ENCODE measurements at regions not wholly inside any gene's neighbourhood (a gene's known extent, or its start where the extent isn't known, plus 50 kb on each side); places are given as distances from the start of the nearest gene placed in this dataset.

DNA sequence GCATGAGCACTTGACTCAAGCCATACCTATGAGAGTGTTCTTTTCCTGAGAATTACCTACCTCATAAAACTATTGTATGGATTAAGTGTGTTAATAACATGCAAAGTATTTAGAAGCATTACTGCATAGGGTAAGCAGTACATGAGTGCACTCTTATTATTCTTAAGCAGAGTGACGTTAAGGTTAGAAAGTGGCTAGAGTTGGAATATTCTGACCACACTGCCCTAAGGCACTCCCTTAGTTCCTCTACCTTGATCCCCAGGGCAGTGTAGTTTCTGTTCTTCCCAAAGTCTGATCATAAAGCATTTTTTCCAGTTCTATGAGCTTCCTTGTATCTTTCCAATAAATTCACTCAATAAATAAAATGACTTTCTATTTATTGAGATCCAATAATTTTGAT, 189.2 kb downstream of the PCSK1 start:
- WGBS, 2 donors: 88 to 98% methylated on average over 1 of the region's 1 CpG
- Histone ChIP-seq H3K9me3 (no peaks in the 10 kb centered on the region), H3K4me3 (no peak overlapping the region), H3K27me3 (no peaks in the 10 kb centered on the region), H3K36me3 (no peaks in the 10 kb centered on the region), H3K4me1 (peaks cover 0 to 13% (median 6%) of the 10 kb centered on the region in 4 donors), H3K27ac (no peak overlapping the region)
- TF ChIP-seq, protein P1, sequence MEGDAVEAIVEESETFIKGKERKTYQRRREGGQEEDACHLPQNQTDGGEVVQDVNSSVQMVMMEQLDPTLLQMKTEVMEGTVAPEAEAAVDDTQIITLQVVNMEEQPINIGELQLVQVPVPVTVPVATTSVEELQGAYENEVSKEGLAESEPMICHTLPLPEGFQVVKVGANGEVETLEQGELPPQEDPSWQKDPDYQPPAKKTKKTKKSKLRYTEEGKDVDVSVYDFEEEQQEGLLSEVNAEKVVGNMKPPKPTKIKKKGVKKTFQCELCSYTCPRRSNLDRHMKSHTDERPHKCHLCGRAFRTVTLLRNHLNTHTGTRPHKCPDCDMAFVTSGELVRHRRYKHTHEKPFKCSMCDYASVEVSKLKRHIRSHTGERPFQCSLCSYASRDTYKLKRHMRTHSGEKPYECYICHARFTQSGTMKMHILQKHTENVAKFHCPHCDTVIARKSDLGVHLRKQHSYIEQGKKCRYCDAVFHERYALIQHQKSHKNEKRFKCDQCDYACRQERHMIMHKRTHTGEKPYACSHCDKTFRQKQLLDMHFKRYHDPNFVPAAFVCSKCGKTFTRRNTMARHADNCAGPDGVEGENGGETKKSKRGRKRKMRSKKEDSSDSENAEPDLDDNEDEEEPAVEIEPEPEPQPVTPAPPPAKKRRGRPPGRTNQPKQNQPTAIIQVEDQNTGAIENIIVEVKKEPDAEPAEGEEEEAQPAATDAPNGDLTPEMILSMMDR (IDR thresholded peaks at IDR 0.05): no peak
- no peak for TF ChIP-seq POLR2A (IDR thresholded peaks at IDR 0.05)
- no peak for TF ChIP-seq POLR2AphosphoS5 (IDR thresholded peaks at IDR 0.05)
- TF ChIP-seq EP300 (IDR thresholded peaks at IDR 0.05): no peak
- DNase-seq: no peak
- intact Hi-C loops (cut with DNase I): no loop called here

GRCh38 chr5:96243203-96243602, 189.8 kb downstream of the PCSK1 start:
- H3K9me3 ChIP-seq: no peaks in the 10 kb centered on the region

DNA sequence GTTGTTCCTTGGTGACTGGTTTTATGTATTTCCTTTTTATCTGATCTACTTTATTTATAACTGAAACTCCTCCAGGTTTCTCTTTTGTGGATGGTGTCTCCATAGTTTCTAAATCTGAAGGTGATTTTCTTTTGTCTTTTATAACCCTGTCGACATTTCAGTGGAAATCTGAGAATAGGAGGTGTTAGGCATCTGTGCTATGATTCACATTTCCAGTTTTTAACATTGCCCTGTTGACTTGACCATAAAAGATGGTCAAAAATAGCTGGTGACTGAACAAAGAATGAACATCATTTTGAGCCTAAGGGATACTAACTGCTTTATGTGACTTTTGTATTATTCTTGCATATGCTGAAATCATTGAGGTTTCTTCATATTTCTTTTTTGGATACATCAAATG, 190.5 kb downstream of the PCSK1 start:
- H3K27me3 ChIP-seq: no peaks in the 10 kb centered on the region
- intact Hi-C loops (cut with DNase I): no loop called here
- WGBS, 2 donors: 76 to 80% methylated on average over 1 of the region's 1 CpG
- H3K4me3 ChIP-seq: no peak overlapping the region
- no peaks in the 10 kb centered on the region for H3K9me3 ChIP-seq
- H3K27ac ChIP-seq: no peak overlapping the region
- no peaks in the 10 kb centered on the region for H3K36me3 ChIP-seq
- H3K4me1 ChIP-seq: peaks cover 0 to 6% (median 3%) of the 10 kb centered on the region in 4 donors
- DNase-seq: no peak
- TF ChIP-seq POLR2AphosphoS5 (IDR thresholded peaks at IDR 0.05) (no peak), POLR2A (IDR thresholded peaks at IDR 0.05) (no peak), EP300 (IDR thresholded peaks at IDR 0.05) (no peak)
- TF ChIP-seq, protein P1 (IDR thresholded peaks at IDR 0.05): no peak

More at GRCh38 chr5:96243203-96243602, 189.8 kb downstream of the PCSK1 start:
- Histone ChIP-seq H3K4me1 (peaks cover 0 to 12% (median 6%) of the 10 kb centered on the region in 4 donors), H3K4me3 (no peak overlapping the region), H3K27me3 (no peaks in the 10 kb centered on the region), H3K27ac (no peak overlapping the region), H3K36me3 (no peaks in the 10 kb centered on the region)
- 62 to 91% methylated on average over 1 of the region's 1 CpG for WGBS, 2 donors
- intact Hi-C loops (cut with DNase I): no loop called here
- DNase-seq: no peak
- TF ChIP-seq, protein P1 (IDR thresholded peaks at IDR 0.05): no peak
- TF ChIP-seq EP300 (IDR thresholded peaks at IDR 0.05) (no peak), POLR2A (IDR thresholded peaks at IDR 0.05) (no peak), POLR2AphosphoS5 (IDR thresholded peaks at IDR 0.05) (no peak)

DNA sequence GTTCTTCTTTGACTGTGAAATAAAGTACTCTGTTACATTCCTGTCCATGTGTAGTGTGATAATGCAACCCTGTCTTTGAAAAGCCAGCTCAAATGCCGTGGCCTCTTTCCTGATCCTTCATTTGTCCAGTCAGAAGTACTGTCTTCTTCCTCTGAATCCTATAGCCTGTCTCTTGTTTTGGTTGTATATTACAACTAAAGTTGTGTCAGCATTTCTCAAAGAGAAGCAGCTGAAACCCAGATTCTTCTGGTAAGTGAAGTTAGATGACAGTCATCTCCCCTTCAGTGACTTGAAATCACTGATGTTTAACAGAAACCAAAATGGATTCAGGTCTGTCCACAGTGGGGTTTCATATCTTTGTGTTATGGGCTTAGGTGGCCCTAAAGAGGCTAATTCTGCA, 196.2 kb downstream of the PCSK1 start:
- Histone ChIP-seq H3K27me3 (no peaks in the 10 kb centered on the region), H3K4me1 (peaks cover 0 to 14% (median 11%) of the 10 kb centered on the region in 4 donors), H3K27ac (peak overlapping the region in 1 of 4 donors; percentile 81), H3K9me3 (no peaks in the 10 kb centered on the region), H3K4me3 (no peak overlapping the region), H3K36me3 (no peaks in the 10 kb centered on the region)
- 94 to 96% methylated on average over 1 of the region's 1 CpG for WGBS, 2 donors
- intact Hi-C loops (cut with DNase I): no loop called here
- TF ChIP-seq POLR2A (IDR thresholded peaks at IDR 0.05): no peak
- TF ChIP-seq, protein P1 (IDR thresholded peaks at IDR 0.05): no peak
- no peak for TF ChIP-seq POLR2AphosphoS5 (IDR thresholded peaks at IDR 0.05)
- TF ChIP-seq EP300 (IDR thresholded peaks at IDR 0.05): no peak
- no peak for DNase-seq

DNA sequence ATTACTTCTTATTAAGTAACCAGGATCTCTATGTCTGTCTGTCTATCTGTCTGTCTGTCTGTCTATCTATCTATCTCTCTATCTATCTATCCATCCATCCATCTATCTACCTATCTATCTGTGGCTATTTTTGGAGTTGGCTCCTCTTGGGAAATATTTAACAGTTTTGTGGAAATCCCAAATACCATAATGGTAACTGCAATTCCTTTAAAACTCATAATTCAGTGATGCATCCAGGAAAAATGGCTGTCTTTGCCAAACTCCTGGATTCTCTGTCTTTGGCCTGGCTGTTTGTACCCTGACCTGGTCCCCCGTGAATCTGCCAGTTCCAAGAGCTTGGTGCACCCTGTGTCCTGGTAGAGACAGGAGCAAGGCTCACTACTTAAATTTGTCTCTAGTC, 197.0 kb downstream of the PCSK1 start:
- DNase-seq: no peak
- 96 to 98% methylated on average over 1 of the region's 1 CpG for WGBS, 2 donors
- TF ChIP-seq, protein P1 (IDR thresholded peaks at IDR 0.05): no peak
- no peak for TF ChIP-seq POLR2A (IDR thresholded peaks at IDR 0.05)
- TF ChIP-seq POLR2AphosphoS5 (IDR thresholded peaks at IDR 0.05): no peak
- Histone ChIP-seq H3K4me3 (no peak overlapping the region), H3K9me3 (no peaks in the 10 kb centered on the region), H3K4me1 (peaks cover 0 to 14% (median 11%) of the 10 kb centered on the region in 4 donors), H3K27me3 (no peaks in the 10 kb centered on the region), H3K36me3 (no peaks in the 10 kb centered on the region), H3K27ac (peak overlapping the region in 3 of 4 donors; percentile 44 to 81 (median 75))
- intact Hi-C loops (cut with DNase I): no loop called here

Measured in sigmoid colon (tissue), 6 donors.